Spleen (tissue), 11 donors: ENCODE measurements at regions not wholly inside any gene's neighbourhood (a gene's known extent, or its start where the extent isn't known, plus 50 kb on each side); places are given as distances from the start of the nearest gene placed in this dataset.

ENCODE experiments used
- DNase-seq: peaks from one replicate; pipeline ENCODE4 v3.0.0-alpha.2; 2020
- H3K27ac ChIP-seq, 8 donors: fragments of 200-600 bp; sonication (generic) in 7 of 8; 1 replicate in 4 of 8; 2 replicates in 4 of 8; pipeline versions ENCODE4 v1.5.0 to v1.8.0; 2016 to 2021; ENCODE audit warnings: inconsistent platforms in 4 of 8, mild to moderate bottlenecking in 4 of 8, moderate library complexity in 1 of 8
- H3K27me3 ChIP-seq, 7 donors: fragments of 200-600 bp; sonication (generic) in 6 of 7; replicated peaks in 1 of 7; 1 replicate in 4 of 7; 2 replicates in 3 of 7; pipeline versions ENCODE4 v1.5.0 to v1.8.0; 2016 to 2021; ENCODE audit warnings: inconsistent platforms in 3 of 7, mild to moderate bottlenecking in 1 of 7
- H3K36me3 ChIP-seq, 6 donors: fragments of 200-600 bp; sonication (generic) in 5 of 6; 1 replicate in 4 of 6; 2 replicates in 2 of 6; pipeline versions ENCODE4 v1.5.0 to v1.8.0; 2016 to 2021; ENCODE audit warnings: inconsistent platforms in 2 of 6
- H3K4me1 ChIP-seq, 6 donors: fragments of 200-600 bp; sonication (generic) in 5 of 6; 1 replicate in 3 of 6; 2 replicates in 3 of 6; pipeline versions ENCODE4 v1.5.0 to v1.8.0; 2016 to 2021; ENCODE audit warnings: inconsistent platforms in 3 of 6
- H3K4me3 ChIP-seq, 8 donors: fragments of 200-600 bp; sonication (generic) in 7 of 8; 1 replicate in 4 of 8; 2 replicates in 4 of 8; pipeline versions ENCODE4 v1.5.0 to v1.8.0; 2016 to 2021; ENCODE audit warnings: inconsistent platforms in 4 of 8, mild to moderate bottlenecking in 4 of 8, moderate library complexity in 2 of 8
- H3K9me3 ChIP-seq, 8 donors: fragments of 200-600 bp; sonication (generic) in 7 of 8; 1 replicate in 4 of 8; 2 replicates in 4 of 8; pipeline versions ENCODE4 v1.5.0 to v1.8.0; 2016 to 2021; ENCODE audit warnings: inconsistent platforms in 4 of 8
- CTCF ChIP-seq, 11 experiments: fragments of 200-600 bp in 7 of 11; fragments of 450-650 bp in 4 of 11; sonication (generic) in 4 of 11; IDR thresholded peaks in 8 of 11; conservative IDR thresholded peaks in 3 of 11; 1 replicate in 7 of 11; 2 replicates in 4 of 11; pipeline versions ENCODE4 v1.4.0 to v1.8.0; 2016 to 2021; ENCODE audit warnings: antibody characterized with exemption in 11 of 11, inconsistent platforms in 4 of 11, mild to moderate bottlenecking in 1 of 11
- POLR2A ChIP-seq, 3 donors: fragments of 450-650 bp; IDR thresholded peaks; one replicate each; pipeline ENCODE4 v1.5.1; 2017; ENCODE audit warnings: antibody characterized with exemption in 3 of 3, mild to moderate bottlenecking in 1 of 3
- POLR2AphosphoS5 ChIP-seq, 3 donors: sonication (generic); formaldehyde crosslinking; IDR thresholded peaks; one replicate each; pipeline ENCODE4 v1.5.1; 2017; ENCODE audit warnings: antibody characterized with exemption in 3 of 3
- WGBS, 5 donors: extraction: QIAGEN DNeasy Blood & Tissue Kit in 3 of 5; methylation state at CpG; one replicate each; pipeline versions ENCODE4 v1.1.5 to v1.1.7; 2013 to 2018; 5-methylcytosine and 5-hydroxymethylcytosine counted together
- intact Hi-C: fragments of 100-400 bp; cut with DNase I; formaldehyde crosslinking; loops from one replicate; pipeline ENCODE4 v1.15.0; 2023; ENCODE audit warnings: low total_unique reads
- donor health status: healthy with polysubstance abuse.
- donor health status: DM: no; HTN: no; CAD: no; lungs with moderate emphysema.
- donor health status: DM: no; HTN: no; CAD: no.
- donor health status: Bipolar disorder and iron deficiency.
- donor health status: healthy.
- donor health status: DM: no; HTN: no; CAD: no.
- donor health status: DM: yes; HTN: yes; CAD: no.

- no peaks in the 10 kb centered on the region for H3K27me3 ChIP-seq
- no peaks in the 10 kb centered on the region for H3K9me3 ChIP-seq
- no peaks in the 10 kb centered on the region for H3K36me3 ChIP-seq
- intact Hi-C loops, result no loop called here
- WGBS, 5 donors, result 85 to 90% (median 87%) methylated on average over 2 of the region's 2 CpGs
- no peaks in the 10 kb centered on the region for H3K4me1 ChIP-seq
- no peak for DNase-seq
- no peak for TF ChIP-seq CTCF (IDR thresholded peaks at IDR 0.05 in 8 of 11, conservative IDR thresholded peaks at IDR 0.05 in 3 of 11)
- TF ChIP-seq POLR2A (IDR thresholded peaks at IDR 0.05), result no peak
- TF ChIP-seq POLR2AphosphoS5 (IDR thresholded peaks at IDR 0.05), result no peak
- no peak overlapping the region for H3K4me3 ChIP-seq
- H3K27ac ChIP-seq, result no peak overlapping the region
Measured at GRCh38 chr12:69014047-69014446, 81.1 kb upstream of the CPM start.

GRCh38 chr12:69015017-69015416 lies 82.0 kb upstream of the CPM start:
- DNase-seq, result no peak
- H3K27me3 ChIP-seq, result no peaks in the 10 kb centered on the region
- H3K27ac ChIP-seq, result no peak overlapping the region
- no peak overlapping the region for H3K4me3 ChIP-seq
- TF ChIP-seq POLR2A (IDR thresholded peaks at IDR 0.05) (no peak), CTCF (IDR thresholded peaks at IDR 0.05 in 8 of 11, conservative IDR thresholded peaks at IDR 0.05 in 3 of 11) (no peak), POLR2AphosphoS5 (IDR thresholded peaks at IDR 0.05) (no peak)
- intact Hi-C loops, result no loop called here
- H3K9me3 ChIP-seq, result peaks cover 0 to 1% (median 0%) of the 10 kb centered on the region in 8 donors
- no peaks in the 10 kb centered on the region for H3K36me3 ChIP-seq
- 86 to 97% (median 94%) methylated on average over 2 of the region's 2 CpGs for WGBS, 5 donors
- H3K4me1 ChIP-seq, result no peaks in the 10 kb centered on the region

- Histone ChIP-seq H3K4me3 (no peak overlapping the region), H3K4me1 (no peaks in the 10 kb centered on the region), H3K36me3 (no peaks in the 10 kb centered on the region), H3K27me3 (no peaks in the 10 kb centered on the region), H3K27ac (no peak overlapping the region), H3K9me3 (peaks cover 0 to 5% (median 0%) of the 10 kb centered on the region in 8 donors)
- DNase-seq, result no peak
- 69 to 89% (median 71%) methylated on average over 5 to 6 of the region's 6 CpGs for WGBS, 5 donors
- intact Hi-C loops, result no loop called here
- no peak for TF ChIP-seq POLR2AphosphoS5 (IDR thresholded peaks at IDR 0.05)
- TF ChIP-seq CTCF (IDR thresholded peaks at IDR 0.05 in 8 of 11, conservative IDR thresholded peaks at IDR 0.05 in 3 of 11), result no peak
- no peak for TF ChIP-seq POLR2A (IDR thresholded peaks at IDR 0.05)
Measured at GRCh38 chr12:69015831-69016230, 82.9 kb upstream of the CPM start.

GRCh38 chr12:69019082-69019481 lies 86.1 kb upstream of the CPM start:
- H3K27me3 ChIP-seq, result no peaks in the 10 kb centered on the region
- H3K27ac ChIP-seq, result no peak overlapping the region
- TF ChIP-seq POLR2AphosphoS5 (IDR thresholded peaks at IDR 0.05), result no peak
- TF ChIP-seq CTCF (IDR thresholded peaks at IDR 0.05 in 8 of 11, conservative IDR thresholded peaks at IDR 0.05 in 3 of 11), result no peak
- TF ChIP-seq POLR2A (IDR thresholded peaks at IDR 0.05), result no peak
- intact Hi-C loops, result no loop called here
- DNase-seq, result no peak
- H3K9me3 ChIP-seq, result peaks cover 0 to 5% (median 0%) of the 10 kb centered on the region in 8 donors
- no peaks in the 10 kb centered on the region for H3K4me1 ChIP-seq
- no peak overlapping the region for H3K4me3 ChIP-seq
- H3K36me3 ChIP-seq, result no peaks in the 10 kb centered on the region
